ENCODE measurements at regions not wholly inside any gene's neighbourhood (a gene's known extent, or its start where the extent isn't known, plus 50 kb on each side); places are given as distances from the start of the nearest gene placed in this dataset.
A peak's percentile ranks its signal among the peaks of the same experiment; 100 is the strongest.
"Not testable (repeated sequence)": the region's sequence is repeated elsewhere in the genome, so short reads cannot be mapped to it uniquely, and the experiment has no call there.

DNA sequence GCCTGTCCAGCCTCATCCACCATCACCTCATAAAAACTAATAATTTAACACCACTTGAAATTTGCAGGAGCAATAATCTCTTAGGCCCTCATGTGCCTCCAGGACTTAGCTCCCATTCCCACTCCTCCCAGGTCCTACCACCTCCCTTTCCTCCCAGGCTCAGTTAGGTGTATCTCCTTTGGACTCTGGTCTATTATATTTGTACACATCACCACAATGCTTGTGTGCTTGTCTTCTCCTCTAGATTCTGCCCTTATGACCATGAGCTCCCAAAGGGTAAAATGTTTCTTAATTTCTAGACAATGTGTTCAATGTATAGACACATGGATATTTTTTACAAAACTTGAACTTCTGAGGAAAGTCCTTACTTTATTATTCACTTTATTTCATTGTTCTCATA lies 182.0 kb upstream of the ZC3H15 start:
- no peak for DNase-seq (ENCODE audit: low read depth)

DNA sequence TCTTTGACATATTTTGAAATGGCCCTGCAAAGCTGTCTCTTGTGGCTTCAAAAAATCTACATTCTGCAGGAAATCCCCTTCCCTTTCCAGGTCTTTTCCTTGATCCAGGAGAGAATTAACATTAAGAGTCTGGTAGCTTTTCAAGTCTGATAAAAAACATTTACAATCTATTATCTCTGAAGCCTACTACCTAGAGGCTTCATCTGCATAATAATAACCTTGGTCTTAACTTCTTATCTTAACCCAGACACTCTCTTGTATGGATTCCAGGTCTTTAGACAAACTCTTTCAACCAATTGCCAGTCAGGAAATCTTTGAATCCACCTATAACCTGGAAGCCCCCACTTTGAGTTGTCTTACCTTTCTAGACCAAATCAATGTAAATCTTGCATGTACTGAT lies 179.3 kb upstream of the ZC3H15 start:
- no peak for DNase-seq (ENCODE audit: low read depth)

DNA sequence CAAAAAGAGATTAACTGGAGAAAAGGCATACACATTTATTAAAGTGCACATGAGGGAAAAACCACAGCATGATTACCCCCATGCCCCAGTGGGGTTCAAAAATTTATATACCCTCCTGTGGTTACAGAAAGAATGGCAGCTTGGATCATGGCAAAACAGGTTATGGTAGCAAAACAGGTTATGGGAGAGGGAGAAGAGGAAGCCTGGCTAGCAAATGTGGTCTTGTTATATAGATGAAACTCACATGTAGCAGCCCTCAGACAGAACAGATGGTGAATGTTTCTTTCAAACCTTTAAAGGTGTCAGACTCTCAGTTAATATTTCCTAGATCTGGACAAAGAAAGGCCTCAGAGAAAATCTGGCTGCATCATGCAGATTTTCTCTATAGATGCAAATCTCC lies 178.2 kb upstream of the ZC3H15 start:
- DNase-seq (ENCODE audit: low read depth) = no peak

DNA sequence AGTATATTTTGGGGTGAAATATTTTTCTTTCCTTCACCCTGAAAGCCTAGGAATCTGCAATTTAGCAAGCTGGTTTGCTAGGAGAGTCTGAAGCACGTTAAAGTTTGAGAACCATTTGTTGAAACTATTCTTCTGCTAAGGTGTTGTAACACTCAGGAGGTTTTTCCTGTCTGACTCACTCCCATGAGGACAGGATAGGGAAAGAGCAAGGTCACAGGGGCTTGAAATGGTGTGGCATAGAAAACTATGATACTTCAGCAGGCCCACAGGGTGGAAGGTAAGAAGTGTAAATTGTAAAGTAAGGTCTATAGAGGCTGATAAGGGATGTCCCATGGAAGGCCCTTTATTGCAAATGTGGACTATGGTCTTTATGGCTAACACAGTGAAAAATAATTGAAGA lies 177.7 kb upstream of the ZC3H15 start:
- no peak for DNase-seq (ENCODE audit: low read depth)

GRCh38 chr2:186309901-186310300 lies 176.2 kb upstream of the ZC3H15 start:
- no peak for DNase-seq (ENCODE audit: low read depth)

DNA sequence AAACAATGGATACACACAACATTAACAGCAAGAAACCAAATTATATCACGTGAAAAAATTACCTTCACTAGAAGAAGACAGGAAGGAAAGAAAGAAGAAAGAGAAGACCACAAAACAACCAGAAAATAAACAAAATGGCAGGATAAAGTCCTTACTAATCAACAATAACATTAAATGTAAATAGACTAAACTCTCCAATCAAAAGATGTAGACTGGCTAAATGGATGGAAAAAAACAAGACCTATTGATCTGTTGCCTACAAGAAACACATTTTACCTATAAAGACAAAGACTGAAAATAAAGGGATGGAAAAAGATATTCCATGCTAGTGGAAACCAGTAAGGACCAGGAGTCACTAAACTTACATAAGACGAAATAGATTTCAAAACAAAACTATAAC lies 167.0 kb upstream of the ZC3H15 start:
- no peak for DNase-seq (ENCODE audit: low read depth)

DNA sequence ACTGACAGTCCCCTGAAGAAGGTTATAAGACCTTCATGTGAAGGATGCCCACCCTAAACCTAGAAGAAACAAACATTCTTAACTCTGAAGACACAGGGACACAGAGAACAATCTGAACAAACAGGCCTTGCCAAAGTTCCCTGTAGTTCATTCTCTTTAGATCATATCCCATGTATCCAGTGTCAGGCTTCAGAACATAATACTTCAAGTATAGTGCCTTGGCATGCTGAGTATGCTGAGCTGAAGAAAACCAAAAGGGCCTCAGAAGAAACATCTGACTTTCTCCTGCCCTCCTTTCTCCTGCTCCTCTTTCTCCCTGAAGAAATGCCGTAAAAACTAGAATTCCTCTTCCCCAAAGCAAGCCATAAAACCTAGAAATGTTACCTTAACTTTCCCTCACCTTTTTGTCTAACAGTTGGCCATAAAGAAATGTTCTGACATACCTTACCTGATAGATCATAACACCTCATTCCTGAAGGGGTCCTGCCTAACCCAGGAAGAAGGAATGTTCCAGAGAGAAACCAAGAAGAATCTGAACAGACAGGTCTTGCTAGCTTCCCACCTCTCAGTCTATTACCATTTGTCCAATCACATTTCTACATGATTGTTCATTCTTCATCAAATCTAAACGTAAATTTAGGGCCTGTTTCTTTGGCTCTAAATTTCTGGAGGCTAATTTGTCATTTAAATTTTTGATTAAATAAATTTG lies 160.1 kb upstream of the ZC3H15 start:
- no peak for DNase-seq (ENCODE audit: low read depth)

DNA sequence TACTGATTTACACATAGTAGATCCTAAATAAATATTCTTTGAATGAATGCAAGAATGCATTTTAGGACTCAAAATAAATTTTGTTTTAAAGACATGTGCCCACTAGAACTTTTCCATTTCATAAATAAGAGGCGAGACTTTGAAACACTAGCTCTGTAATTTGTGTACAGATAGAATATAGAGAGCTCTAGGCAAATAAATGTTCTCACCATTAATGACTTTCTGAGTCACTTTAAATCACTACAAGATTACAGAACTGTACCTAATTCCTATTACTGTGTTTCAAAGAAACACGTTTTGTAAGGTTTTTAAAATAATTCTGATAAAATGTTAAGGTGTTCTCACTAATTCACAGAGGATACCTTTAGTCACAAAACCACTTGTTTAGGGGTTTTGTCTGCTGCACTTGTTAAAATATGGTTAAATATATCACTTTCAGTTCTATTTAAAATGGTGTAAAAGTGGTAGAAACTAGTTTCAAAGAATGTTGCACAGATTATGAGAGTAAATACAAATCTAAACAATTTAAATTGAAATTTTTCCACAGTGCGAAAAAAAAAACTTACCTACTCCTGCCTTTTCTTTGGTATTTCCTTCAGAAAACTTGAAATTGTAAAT lies 158.7 kb upstream of the ZC3H15 start:
- DNase-seq (ENCODE audit: low read depth) = no peak

DNA sequence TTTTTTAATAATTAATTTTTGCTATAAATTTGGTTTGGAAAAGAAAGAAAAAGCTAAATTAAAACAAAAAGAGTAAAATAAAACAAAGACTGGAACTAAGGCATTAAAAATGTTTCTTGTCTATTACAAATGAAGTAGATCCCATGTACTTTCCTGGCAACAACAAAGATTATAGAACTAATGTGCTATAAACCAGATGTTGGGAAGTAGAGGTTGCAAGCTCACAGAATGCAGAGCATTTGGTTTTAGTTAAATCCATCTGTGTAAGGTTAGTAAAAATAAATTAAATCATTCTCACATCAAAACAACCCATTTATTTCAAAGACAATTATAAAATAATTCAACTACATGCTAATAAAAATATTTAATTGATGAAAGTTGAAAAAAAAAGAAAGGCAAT lies 157.2 kb upstream of the ZC3H15 start:
- DNase-seq (ENCODE audit: low read depth) = no peak

DNA sequence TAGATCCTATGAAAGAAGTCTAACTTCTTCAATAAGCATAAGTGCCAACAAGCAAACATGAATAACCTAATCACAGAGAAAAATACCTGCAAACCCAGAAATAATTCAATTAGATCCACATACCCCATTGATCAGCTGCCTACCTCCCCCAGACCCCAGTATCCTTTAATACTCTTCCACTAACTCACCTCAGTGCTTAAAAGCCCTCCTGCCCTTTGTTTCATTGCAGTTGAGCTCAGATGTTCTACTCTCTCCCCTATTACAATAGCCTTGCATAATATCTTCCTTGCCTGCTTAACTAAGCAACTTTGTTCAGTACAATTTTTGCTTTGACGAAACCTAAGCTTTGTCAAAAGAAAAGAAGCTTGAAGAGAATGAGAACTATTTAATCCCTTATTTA lies 156.0 kb upstream of the ZC3H15 start:
- no peak for DNase-seq (ENCODE audit: low read depth)

DNA sequence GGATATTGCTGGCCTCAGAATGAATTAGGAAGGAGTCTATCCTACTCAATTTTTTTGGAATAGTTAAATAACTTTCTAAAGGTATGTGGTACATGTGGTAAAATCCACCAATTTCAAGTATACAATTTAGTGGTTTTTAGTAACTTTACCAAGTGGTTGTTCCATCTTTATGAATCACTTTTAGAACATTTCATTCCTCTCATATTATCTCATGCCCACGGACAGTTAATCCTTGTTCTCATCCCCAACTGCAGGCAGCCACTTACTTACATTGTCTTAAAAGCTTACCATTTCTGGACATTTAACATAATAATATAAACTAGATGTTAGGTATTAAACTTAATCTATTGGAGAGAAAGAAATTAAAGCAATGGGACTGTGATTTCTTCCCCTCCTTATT lies 146.3 kb upstream of the ZC3H15 start:
- no peak for DNase-seq (ENCODE audit: low read depth)

- no peak for DNase-seq (ENCODE audit: low read depth)
Measured at GRCh38 chr2:186342029-186342428, 144.0 kb upstream of the ZC3H15 start.

- no peak for DNase-seq (ENCODE audit: low read depth)
Measured at GRCh38 chr2:186345745-186346144, 140.3 kb upstream of the ZC3H15 start.

GRCh38 chr2:186346216-186346615 lies 139.8 kb upstream of the ZC3H15 start:
- no peak for DNase-seq (ENCODE audit: low read depth)

GRCh38 chr2:186347472-186347871 lies 138.6 kb upstream of the ZC3H15 start:
- no peak for DNase-seq (ENCODE audit: low read depth)

- no peak for DNase-seq (ENCODE audit: low read depth)
Measured at GRCh38 chr2:186348200-186348599, 137.9 kb upstream of the ZC3H15 start.

GRCh38 chr2:186349508-186349907 lies 136.6 kb upstream of the ZC3H15 start:
- peak; percentile 25 for DNase-seq (ENCODE audit: low read depth)

DNA sequence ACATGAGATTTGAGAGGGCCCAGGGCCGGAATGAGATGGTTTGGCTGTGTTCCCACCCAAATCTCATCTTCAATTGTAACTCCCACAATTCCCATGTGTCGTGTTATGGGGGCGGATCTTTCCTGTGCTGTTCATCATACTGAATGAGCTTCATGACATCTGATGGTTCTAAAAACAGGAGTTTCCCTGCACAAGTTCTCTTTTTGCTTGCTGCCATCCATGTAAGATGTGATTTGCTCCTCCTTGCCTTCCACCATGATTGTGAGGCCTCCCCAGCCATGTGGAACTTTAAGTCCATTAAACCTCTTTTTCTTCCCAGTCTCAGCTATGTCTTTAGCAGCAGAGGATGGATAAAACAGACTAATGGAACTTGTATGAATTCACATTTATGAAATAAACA lies 131.9 kb upstream of the ZC3H15 start:
- DNase-seq (ENCODE audit: low read depth) = not testable (repeated sequence)

DNA sequence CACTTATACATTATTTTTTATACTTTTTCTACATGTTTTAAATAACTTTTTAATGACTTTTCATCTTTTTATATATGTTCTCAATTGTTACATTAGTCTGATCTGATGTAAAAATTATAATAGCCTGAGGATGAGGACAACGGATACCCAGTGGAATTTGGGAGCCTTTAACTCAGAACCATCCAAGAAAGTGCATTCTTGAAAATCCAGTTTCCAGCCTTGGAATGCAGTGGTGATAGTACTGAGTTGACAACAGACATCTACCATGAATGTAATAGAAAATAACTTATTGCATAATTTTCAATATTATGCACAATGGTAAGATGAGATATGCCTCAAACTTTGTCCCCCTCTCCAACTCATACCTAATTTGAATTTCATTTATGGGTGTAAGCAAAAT lies 120.7 kb upstream of the ZC3H15 start:
- DNase-seq (ENCODE audit: low read depth) = no peak

DNA sequence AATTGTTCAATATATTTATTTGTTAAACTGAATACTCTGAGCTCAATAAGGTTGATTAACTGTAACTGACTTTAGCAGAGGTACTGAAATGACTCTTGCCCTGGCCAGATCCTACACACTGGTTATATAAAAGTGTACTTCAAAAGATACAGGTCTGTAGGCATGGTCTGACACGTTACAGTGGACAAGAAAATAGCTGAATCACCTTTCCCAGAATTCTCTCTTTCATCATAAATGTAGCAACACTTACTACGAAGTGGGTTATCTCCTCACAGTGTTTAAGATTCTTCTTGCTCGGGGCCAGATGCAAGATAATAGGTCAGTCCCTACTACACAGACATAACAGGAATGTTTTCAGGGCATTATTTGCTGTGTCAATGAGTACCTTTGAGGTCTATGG lies 107.0 kb upstream of the ZC3H15 start:
- DNase-seq (ENCODE audit: low read depth) = no peak

GRCh38 chr2:186380805-186381204 lies 105.3 kb upstream of the ZC3H15 start:
- no peak for DNase-seq (ENCODE audit: low read depth)

- no peak for DNase-seq (ENCODE audit: low read depth)
Measured at GRCh38 chr2:186381573-186381972, 104.5 kb upstream of the ZC3H15 start.

GRCh38 chr2:186382932-186383331 lies 103.1 kb upstream of the ZC3H15 start:
- DNase-seq (ENCODE audit: low read depth) = no peak

DNA sequence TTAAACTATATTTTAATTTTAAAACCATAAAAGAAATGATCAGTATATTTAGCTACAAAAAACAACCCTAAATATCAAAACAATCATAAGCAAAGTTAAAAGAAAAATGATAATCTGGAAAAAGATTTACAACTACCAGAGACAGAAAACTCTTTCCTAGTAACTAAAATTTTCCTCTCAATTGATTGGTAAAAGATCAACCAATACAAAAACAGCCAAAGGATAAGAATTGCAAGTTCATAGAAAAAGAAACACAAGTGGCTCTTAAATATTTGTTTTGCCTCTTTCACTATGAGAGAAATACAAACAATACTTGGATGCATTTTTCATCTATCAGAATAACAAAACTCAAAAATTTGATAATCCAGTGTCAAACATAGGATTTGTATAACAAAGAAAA lies 101.8 kb upstream of the ZC3H15 start:
- no peak for DNase-seq (ENCODE audit: low read depth)

All from GM04504 (cell line).